GM12892 (cell line): ENCODE measurements at regions not wholly inside any gene's neighbourhood (a gene's known extent, or its start where the extent isn't known, plus 50 kb on each side); places are given as distances from the start of the nearest gene placed in this dataset.

Experiments
- POLR2A ChIP-seq: IDR thresholded peaks from 2 replicates; pipeline ENCODE4 v1.6.1; 2011; ENCODE audit warnings: low read depth, low read length, control low read depth
- POLR2AphosphoS5 ChIP-seq: IDR thresholded peaks from 2 replicates; pipeline ENCODE4 v1.6.1; 2011; ENCODE audit warnings: low read depth, low read length, control low read depth
- TAF1 ChIP-seq: IDR thresholded peaks from 2 replicates; pipeline ENCODE4 v1.6.1; 2011; ENCODE audit warnings: low read depth, mild to moderate bottlenecking, control low read depth, low read length, borderline replicate concordance

DNA sequence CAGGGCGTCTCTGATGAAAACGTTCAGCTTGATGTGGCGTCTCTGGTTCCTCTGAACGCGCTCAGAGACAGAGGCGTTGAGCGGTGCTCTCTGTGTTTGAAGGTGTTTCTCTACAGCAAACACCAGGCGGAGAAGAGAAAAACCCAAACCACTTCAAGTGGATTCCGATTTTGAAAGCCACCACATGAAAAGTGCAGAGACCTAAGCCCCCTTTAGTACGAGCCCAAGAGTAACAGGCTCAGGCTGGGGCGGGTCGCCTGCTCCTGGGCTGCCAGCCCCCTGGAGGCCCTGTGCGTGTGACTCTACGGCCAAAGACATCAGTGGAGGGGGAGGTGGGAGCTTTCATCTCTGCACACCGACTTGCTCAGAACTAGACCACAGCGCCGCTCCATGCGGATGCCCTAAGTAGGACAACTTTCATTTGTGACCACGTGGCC lies 328.4 kb downstream of the MAF start:
- TF ChIP-seq POLR2AphosphoS5 (no peak), POLR2A (no peak), TAF1 (no peak)
